ENCODE measurements at regions not wholly inside any gene's neighbourhood (a gene's known extent, or its start where the extent isn't known, plus 50 kb on each side); places are given as distances from the start of the nearest gene placed in this dataset.
"Not testable (repeated sequence)": the region's sequence is repeated elsewhere in the genome, so short reads cannot be mapped to it uniquely, and the experiment has no call there.

DNA sequence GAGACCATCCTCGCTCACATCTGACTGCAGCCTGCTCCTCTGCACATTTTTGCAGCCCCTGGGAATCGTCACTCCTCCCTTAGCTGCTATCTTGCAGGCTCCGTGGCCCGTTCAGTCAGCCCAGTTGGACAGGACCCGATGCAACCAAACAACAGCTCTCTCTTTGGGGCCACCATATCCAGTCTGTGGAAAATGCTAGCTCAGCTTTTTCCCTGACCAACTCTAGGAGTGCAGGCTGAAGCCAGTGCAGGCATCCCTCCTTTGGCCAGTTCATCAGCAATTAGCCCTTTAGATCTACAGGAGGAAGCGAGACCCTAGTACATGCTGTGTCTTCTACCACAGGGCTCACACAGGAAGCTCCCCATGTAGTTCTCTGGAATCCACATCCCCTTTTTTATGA lies 182.1 kb downstream of the HS3ST3A1 start:
- H3K9ac ChIP-seq (ENCODE audit: low read length) = no peak overlapping the region
- no peaks in the 10 kb centered on the region for H3K36me3 ChIP-seq (ENCODE audit: control insufficient read depth, insufficient read depth, low read length)
- no peak overlapping the region for H3K27ac ChIP-seq (ENCODE audit: low read depth, low read length)
- no peaks in the 10 kb centered on the region for H3K27me3 ChIP-seq (ENCODE audit: control insufficient read depth, insufficient read depth, low read length)
- no peaks in the 10 kb centered on the region for H3K9me3 ChIP-seq (ENCODE audit: control insufficient read depth, insufficient read depth, low read depth, low read length)
- no peak overlapping the region for H3K4me3 ChIP-seq (ENCODE audit: low read depth, low read length)
- no peaks in the 10 kb centered on the region for H3K4me1 ChIP-seq (ENCODE audit: control insufficient read depth, insufficient read depth, low read length)

DNA sequence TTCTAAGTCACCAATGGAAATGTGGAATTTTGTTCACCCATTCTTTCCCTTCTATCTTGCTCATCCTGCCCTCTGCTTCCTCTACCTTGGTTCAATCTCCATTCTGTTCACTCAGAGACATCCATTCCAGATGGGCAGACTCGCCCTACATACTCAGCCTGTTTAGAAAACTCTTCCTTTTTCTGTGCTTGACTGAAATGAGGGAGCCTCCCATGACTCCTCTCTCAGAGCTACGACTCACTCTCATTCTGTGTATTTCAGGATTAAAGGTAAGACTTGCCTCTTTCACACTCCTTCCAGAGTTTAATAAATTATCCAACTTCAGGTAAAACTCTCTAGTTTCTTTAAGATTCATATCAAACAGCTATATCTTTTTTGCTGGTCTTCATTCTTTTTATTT lies 182.8 kb downstream of the HS3ST3A1 start:
- Histone ChIP-seq H3K36me3 (ENCODE audit: control insufficient read depth, insufficient read depth, low read length) (no peaks in the 10 kb centered on the region), H3K27ac (ENCODE audit: low read depth, low read length) (no peak overlapping the region), H3K4me3 (ENCODE audit: low read depth, low read length) (no peak overlapping the region), H3K9me3 (ENCODE audit: control insufficient read depth, insufficient read depth, low read depth, low read length) (no peaks in the 10 kb centered on the region), H3K9ac (ENCODE audit: low read length) (no peak overlapping the region), H3K4me1 (ENCODE audit: control insufficient read depth, insufficient read depth, low read length) (no peaks in the 10 kb centered on the region), H3K27me3 (ENCODE audit: control insufficient read depth, insufficient read depth, low read length) (no peaks in the 10 kb centered on the region)

- no peaks in the 10 kb centered on the region for H3K27me3 ChIP-seq (ENCODE audit: control insufficient read depth, insufficient read depth, low read length)
- H3K9me3 ChIP-seq (ENCODE audit: control insufficient read depth, insufficient read depth, low read depth, low read length) = no peaks in the 10 kb centered on the region
- no peak overlapping the region for H3K27ac ChIP-seq (ENCODE audit: low read depth, low read length)
- H3K36me3 ChIP-seq (ENCODE audit: control insufficient read depth, insufficient read depth, low read length) = no peaks in the 10 kb centered on the region
- no peak overlapping the region for H3K9ac ChIP-seq (ENCODE audit: low read length)
- no peak overlapping the region for H3K4me3 ChIP-seq (ENCODE audit: low read depth, low read length)
- no peaks in the 10 kb centered on the region for H3K4me1 ChIP-seq (ENCODE audit: control insufficient read depth, insufficient read depth, low read length)
Observed at GRCh38 chr17:13417381-13417950, 184.3 kb downstream of the HS3ST3A1 start.

DNA sequence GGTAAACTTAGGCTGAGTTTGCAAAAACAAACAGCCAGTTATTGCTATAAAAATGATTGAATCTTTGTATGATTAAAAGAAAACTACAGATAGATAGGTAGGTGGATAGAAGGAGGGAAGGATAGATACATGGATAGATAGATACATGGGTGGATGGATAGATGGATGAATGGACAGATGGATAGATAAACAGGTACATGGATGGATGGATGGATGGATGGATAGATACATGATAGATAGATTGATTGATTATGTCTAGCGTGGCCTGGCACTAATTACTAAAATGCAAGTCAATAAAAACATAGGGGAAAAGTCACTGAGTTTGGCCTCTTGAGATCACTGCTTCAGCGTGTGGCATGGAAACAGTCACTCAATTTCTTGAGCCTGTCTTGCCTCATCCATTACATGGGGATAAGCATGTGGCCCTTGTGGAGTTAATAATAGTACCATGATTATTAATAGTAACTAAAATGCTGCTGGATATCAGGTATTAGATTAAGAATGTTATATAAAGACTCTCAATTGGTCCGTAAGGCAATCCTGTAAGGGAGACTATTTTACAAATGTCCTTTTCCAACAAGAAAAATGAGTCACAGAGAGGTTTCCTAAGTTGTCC lies 184.9 kb downstream of the HS3ST3A1 start:
- Histone ChIP-seq H3K27me3 (ENCODE audit: control insufficient read depth, insufficient read depth, low read length) (no peaks in the 10 kb centered on the region), H3K4me1 (ENCODE audit: control insufficient read depth, insufficient read depth, low read length) (no peaks in the 10 kb centered on the region), H3K27ac (ENCODE audit: low read depth, low read length) (no peak overlapping the region), H3K36me3 (ENCODE audit: control insufficient read depth, insufficient read depth, low read length) (no peaks in the 10 kb centered on the region), H3K4me3 (ENCODE audit: low read depth, low read length) (no peak overlapping the region), H3K9me3 (ENCODE audit: control insufficient read depth, insufficient read depth, low read depth, low read length) (no peaks in the 10 kb centered on the region), H3K9ac (ENCODE audit: low read length) (no peak overlapping the region)

GRCh38 chr17:13415871-13416416 lies 185.8 kb downstream of the HS3ST3A1 start:
- Histone ChIP-seq H3K4me1 (ENCODE audit: control insufficient read depth, insufficient read depth, low read length) (no peaks in the 10 kb centered on the region), H3K27me3 (ENCODE audit: control insufficient read depth, insufficient read depth, low read length) (no peaks in the 10 kb centered on the region), H3K36me3 (ENCODE audit: control insufficient read depth, insufficient read depth, low read length) (no peaks in the 10 kb centered on the region), H3K9me3 (ENCODE audit: control insufficient read depth, insufficient read depth, low read depth, low read length) (no peaks in the 10 kb centered on the region), H3K4me3 (ENCODE audit: low read depth, low read length) (no peak overlapping the region), H3K9ac (ENCODE audit: low read length) (no peak overlapping the region), H3K27ac (ENCODE audit: low read depth, low read length) (no peak overlapping the region)

DNA sequence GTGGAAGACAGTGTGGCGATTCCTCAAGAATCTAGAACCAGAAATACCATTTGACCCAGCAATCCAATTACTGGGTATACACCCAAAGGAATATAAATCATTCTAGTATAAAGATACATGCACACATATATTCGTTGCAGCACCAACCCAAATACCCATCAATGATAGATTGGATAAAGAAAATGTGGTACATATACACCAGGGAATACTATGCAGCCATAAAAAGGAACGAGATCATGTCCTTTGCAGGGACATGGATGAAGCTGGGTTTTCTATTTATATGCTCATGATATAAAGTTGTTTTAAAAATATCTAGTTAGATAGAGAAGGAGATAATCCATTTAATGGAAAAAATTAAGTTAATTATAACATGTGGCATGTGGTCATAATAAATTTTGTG lies 186.5 kb downstream of the HS3ST3A1 start:
- H3K9ac ChIP-seq (ENCODE audit: low read length); H3K9me3 ChIP-seq (ENCODE audit: control insufficient read depth, insufficient read depth, low read depth, low read length); H3K27me3 ChIP-seq (ENCODE audit: control insufficient read depth, insufficient read depth, low read length); H3K27ac ChIP-seq (ENCODE audit: low read depth, low read length); H3K4me3 ChIP-seq (ENCODE audit: low read depth, low read length); H3K36me3 ChIP-seq (ENCODE audit: control insufficient read depth, insufficient read depth, low read length); H3K4me1 ChIP-seq (ENCODE audit: control insufficient read depth, insufficient read depth, low read length): not testable (repeated sequence)

DNA sequence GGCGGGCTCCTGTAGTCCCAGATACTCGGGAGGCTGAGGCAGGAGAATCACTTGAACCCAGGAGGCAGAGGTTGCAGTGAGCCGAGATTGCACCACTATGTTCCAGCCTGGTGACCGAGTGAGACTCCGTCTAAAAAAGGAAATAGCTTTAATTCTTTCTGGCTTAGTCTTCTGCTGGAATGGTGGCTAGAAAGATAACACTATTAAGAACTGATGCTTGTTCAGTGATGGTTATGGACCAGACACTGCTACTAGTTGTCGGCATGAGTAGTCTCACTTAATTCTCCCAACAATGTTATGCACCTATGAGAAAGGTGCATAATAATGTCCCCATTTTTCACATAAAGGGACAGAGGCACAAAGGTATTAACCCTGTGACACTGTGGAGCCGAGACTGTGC lies 188.7 kb downstream of the HS3ST3A1 start:
- Histone ChIP-seq H3K27ac (ENCODE audit: low read depth, low read length) (no peak overlapping the region), H3K9ac (ENCODE audit: low read length) (no peak overlapping the region), H3K27me3 (ENCODE audit: control insufficient read depth, insufficient read depth, low read length) (no peaks in the 10 kb centered on the region), H3K9me3 (ENCODE audit: control insufficient read depth, insufficient read depth, low read depth, low read length) (no peaks in the 10 kb centered on the region), H3K36me3 (ENCODE audit: control insufficient read depth, insufficient read depth, low read length) (no peaks in the 10 kb centered on the region), H3K4me1 (ENCODE audit: control insufficient read depth, insufficient read depth, low read length) (no peaks in the 10 kb centered on the region), H3K4me3 (ENCODE audit: low read depth, low read length) (no peak overlapping the region)

DNA sequence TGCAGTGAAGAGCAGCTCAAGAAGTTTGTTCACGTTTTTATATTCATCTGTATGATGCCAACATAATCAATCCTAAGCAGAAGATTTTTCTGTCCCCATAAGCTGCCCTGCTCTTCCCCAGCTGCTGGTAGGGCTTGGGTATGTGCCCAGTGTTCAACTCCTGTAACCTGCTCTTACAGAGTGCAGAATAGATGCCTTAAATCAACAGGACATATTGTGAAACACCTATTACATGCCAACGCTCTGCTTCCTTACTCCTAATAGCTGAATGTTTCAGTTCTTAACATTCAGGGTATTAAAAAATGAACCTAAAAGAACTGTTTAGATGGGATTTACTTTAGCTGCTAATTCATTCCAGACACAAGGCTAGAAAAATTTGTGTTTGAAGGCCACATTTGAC lies 190.9 kb downstream of the HS3ST3A1 start:
- H3K27ac ChIP-seq (ENCODE audit: low read depth, low read length) = no peak overlapping the region
- peaks cover 4% of the 10 kb centered on the region; the same call in 1 of the 2 replicates for H3K4me1 ChIP-seq (ENCODE audit: control insufficient read depth, insufficient read depth, low read length)
- no peak overlapping the region for H3K4me3 ChIP-seq (ENCODE audit: low read depth, low read length)
- H3K9ac ChIP-seq (ENCODE audit: low read length) = no peak overlapping the region
- H3K9me3 ChIP-seq (ENCODE audit: control insufficient read depth, insufficient read depth, low read depth, low read length) = no peaks in the 10 kb centered on the region
- no peaks in the 10 kb centered on the region for H3K36me3 ChIP-seq (ENCODE audit: control insufficient read depth, insufficient read depth, low read length)
- no peaks in the 10 kb centered on the region for H3K27me3 ChIP-seq (ENCODE audit: control insufficient read depth, insufficient read depth, low read length)

GRCh38 chr17:13410214-13410613 lies 191.5 kb downstream of the HS3ST3A1 start:
- Histone ChIP-seq H3K36me3 (ENCODE audit: control insufficient read depth, insufficient read depth, low read length) (no peaks in the 10 kb centered on the region), H3K27ac (ENCODE audit: low read depth, low read length) (no peak overlapping the region), H3K9me3 (ENCODE audit: control insufficient read depth, insufficient read depth, low read depth, low read length) (no peaks in the 10 kb centered on the region), H3K27me3 (ENCODE audit: control insufficient read depth, insufficient read depth, low read length) (no peaks in the 10 kb centered on the region), H3K4me3 (ENCODE audit: low read depth, low read length) (no peak overlapping the region), H3K9ac (ENCODE audit: low read length) (no peak overlapping the region), H3K4me1 (ENCODE audit: control insufficient read depth, insufficient read depth, low read length) (peaks cover 10% of the 10 kb centered on the region; the same call in 1 of the 2 replicates)

GRCh38 chr17:13409455-13409854 lies 192.3 kb downstream of the HS3ST3A1 start:
- Histone ChIP-seq H3K27me3 (ENCODE audit: control insufficient read depth, insufficient read depth, low read length) (no peaks in the 10 kb centered on the region), H3K9me3 (ENCODE audit: control insufficient read depth, insufficient read depth, low read depth, low read length) (no peaks in the 10 kb centered on the region), H3K9ac (ENCODE audit: low read length) (no peak overlapping the region), H3K27ac (ENCODE audit: low read depth, low read length) (no peak overlapping the region), H3K4me3 (ENCODE audit: low read depth, low read length) (no peak overlapping the region), H3K36me3 (ENCODE audit: control insufficient read depth, insufficient read depth, low read length) (no peaks in the 10 kb centered on the region), H3K4me1 (ENCODE audit: control insufficient read depth, insufficient read depth, low read length) (peaks cover 15% of the 10 kb centered on the region; the same call in 1 of the 2 replicates)

DNA sequence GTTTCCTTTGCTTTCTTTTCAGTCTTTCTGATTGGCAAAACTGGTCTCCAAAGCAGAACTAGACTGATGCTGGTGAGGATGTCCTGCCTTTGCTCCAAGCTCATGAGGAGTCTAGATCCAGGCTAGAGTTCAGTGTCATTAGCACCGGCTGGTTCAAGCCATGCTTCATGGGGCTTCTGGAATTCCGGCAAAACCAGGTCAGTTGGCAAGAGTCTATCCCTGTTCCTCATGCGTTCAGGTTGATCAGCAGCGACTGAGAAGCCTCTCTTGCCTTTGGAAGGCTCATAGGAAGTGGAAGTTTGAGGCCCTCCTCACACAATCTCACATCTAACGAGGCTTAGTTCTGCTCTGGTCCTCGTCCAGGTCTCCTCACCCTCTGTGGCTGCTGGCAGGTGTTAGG lies 194.3 kb downstream of the HS3ST3A1 start:
- Histone ChIP-seq H3K4me1 (ENCODE audit: control insufficient read depth, insufficient read depth, low read length) (peaks cover 21% of the 10 kb centered on the region; the same call in 1 of the 2 replicates), H3K9me3 (ENCODE audit: control insufficient read depth, insufficient read depth, low read depth, low read length) (no peaks in the 10 kb centered on the region), H3K27ac (ENCODE audit: low read depth, low read length) (no peak overlapping the region), H3K27me3 (ENCODE audit: control insufficient read depth, insufficient read depth, low read length) (no peaks in the 10 kb centered on the region), H3K9ac (ENCODE audit: low read length) (no peak overlapping the region), H3K36me3 (ENCODE audit: control insufficient read depth, insufficient read depth, low read length) (no peaks in the 10 kb centered on the region), H3K4me3 (ENCODE audit: low read depth, low read length) (no peak overlapping the region)

Data from HUES6 (cell line).